Activated CD4-positive, alpha-beta T cell treated with anti-CD3 and anti-CD28 coated beads, Interleukin-2, amount 50 U/mL, for 16 hours (primary cell): ENCODE measurements at regions not wholly inside any gene's neighbourhood (a gene's known extent, or its start where the extent isn't known, plus 50 kb on each side); places are given as distances from the start of the nearest gene placed in this dataset.

ENCODE experiments used
- DNase-seq: peaks from one replicate; pipeline ENCODE4 v3.0.0-alpha.2; 2020

DNA sequence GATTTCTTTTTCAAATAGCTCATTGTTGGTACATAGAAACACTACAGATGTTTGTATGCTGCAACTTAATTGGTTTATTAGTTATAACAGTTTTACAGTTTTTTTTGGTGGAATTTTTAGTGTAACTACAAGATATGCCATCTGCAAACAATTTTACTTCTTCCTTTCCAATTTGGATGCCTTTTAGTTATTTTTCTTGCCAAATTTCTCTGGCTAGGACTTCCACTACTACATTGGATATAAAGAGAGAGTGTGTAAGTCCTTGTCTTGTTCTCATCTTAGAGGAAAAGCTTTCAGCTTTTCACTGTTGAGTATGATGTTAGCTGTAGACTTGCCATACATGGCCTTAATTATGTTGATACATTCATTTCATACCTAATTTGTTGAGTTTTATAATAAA lies 143.6 kb upstream of the EOMES start:
- DNase-seq = no peak

DNA sequence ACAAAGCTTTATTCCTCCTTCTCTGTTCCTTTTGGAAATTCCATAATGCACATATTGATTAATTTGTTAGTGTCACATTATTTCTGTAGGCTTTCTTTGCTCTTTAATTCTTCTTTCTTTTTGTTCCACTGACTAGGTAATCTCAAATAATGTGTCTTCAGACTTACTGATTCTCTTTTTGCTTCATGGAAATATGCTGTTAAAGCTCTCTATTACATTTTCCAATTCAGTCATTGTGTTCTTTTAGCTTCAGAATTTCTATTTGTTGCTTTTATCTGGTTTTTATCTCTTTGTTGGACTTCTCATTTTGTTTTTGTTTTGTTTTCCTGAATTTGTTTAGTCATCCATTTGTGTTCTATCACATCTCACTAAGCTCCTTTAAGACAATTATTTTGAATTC lies 147.0 kb upstream of the EOMES start:
- DNase-seq = no peak

DNA sequence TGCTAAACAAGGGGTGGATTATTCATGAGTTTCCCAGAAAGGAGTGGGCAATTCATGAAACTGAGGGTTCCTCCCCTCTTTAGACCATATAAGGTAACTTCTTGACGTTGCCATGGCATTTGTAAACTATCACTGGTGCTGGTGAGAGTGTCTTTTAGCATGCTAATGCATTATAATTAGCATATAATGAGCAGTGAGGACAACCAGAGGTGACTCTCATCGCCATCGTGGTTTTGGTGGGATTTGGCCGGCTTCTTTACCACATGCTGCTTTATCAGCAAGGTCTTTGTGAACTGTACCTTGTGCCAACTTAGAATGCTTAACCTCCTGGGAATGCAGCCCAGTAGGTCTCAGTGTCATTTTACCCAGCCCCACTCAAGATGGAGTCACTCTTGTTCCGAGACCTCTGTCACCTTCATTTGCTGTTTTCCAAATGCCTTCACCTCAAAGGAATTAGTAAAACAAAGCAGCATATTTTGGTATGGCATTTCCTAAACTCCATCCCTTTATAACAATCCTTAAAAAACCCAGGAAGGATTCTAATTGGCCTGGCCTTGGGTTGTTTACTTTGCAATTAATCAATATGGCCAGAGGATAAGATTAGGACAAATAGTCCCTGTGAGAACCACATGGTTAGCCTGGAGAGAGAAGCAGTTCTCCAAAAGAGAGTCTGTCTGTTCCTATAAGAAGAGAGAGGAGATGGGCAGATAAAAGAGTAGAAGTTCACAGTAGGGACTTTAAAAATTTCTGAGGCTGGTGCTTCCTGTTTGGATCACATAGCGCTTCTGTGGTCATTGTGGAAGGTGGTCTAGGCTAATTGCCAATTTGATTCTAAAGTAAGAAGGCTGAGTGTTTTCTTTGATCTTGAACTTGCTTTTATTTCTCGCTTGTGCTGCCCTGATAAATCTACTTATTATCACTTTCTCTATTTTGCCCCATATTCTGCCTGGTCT lies 155.2 kb upstream of the EOMES start:
- no peak for DNase-seq

DNA sequence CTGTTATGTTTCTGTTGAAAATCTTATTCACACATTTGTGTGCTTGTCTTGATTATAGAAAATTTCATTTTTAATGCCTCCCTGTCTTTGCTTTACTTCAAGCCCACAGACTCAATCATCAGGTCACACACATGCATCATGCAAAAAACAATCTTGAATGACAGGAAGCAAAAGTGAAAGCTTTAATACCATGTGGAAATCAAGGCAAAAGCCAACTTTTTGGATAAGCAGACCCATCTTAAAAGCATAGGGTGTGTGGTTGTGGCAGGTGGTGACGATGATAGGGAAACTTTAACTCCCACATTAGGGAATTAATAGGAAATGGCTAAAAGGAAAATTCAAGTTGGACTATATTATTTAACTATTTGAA lies 155.9 kb upstream of the EOMES start:
- DNase-seq = no peak

DNA sequence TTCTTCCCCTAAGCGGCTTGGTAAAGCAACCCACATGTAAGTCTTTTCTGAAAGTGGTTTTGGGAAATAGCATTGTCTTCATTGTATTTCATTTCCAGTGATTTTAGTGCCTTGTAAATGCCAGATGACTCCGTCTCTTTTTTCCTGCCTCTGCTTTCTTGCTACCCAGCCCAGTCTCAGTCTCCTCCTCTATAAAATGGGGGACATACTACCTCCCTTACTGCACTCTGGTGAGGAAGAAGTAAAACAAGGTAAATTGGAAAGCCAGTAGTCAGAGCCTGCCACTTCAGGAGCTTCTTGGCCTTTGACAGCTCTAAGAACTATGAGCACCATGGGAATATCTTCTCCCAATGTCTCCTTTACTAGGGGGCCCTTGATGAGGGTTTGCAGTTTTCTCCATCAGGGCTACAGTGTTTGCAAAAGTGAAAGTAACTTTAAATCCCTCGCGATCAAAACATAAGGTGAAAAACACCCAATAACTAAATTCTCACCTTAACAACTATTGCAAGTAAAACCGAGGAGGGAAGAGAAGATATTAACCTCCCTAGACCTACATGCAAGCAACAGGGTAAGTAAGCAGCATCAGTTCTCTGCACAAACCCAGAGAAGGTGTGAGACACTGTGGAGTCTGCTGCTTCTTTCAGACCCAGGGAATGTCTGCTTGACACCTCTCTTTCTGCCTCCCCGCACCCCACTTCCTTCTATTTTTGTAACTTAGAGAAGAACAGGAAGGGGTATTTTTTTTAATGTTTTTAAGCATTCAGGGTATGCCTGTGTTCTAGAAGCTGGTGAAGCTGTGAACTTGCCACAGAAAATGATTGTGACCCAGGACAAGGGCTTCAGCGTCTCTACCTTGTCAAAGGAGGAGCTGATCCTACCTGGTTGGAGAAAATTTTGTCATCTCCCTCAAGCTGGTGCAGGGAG lies 159.1 kb upstream of the EOMES start:
- DNase-seq = peak; percentile 29

DNA sequence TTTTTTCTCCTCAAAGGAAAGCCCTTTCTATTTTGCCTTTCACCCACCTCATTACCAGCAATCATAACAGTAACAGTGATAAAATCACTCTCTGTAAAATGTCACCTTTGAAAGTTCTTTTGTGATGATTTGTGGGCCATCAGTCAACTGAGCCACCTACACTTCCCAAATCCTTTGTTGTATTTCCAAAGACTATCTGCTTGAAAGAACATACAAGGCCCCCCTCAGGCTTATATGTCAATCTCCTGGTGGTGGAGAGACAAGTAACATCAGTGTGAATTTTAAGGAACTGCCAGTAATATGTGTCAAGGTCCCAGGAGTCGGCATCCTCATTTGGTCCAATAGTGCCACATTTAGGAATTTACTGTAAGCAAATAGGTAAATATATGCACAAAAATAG lies 161.1 kb upstream of the EOMES start:
- no peak for DNase-seq

DNA sequence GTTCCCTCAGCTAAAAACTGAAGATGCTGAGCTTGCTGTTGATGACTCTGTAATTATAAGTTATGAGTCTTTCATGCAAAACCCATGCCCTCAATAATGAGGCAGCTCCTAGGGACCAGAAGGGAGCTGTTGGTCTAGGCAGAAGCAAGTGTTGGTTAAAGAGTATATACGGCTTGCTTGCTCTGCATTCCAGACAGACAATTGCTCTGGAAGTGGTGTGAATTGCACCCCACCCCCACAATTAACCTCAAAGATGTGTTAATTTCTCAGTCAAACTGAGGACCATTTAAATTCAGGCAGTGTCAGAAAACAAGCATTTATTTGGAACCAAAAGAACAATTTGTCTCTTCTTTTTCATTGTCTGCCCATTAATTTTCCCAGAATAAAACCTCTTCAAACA lies 163.5 kb upstream of the EOMES start:
- no peak for DNase-seq

DNA sequence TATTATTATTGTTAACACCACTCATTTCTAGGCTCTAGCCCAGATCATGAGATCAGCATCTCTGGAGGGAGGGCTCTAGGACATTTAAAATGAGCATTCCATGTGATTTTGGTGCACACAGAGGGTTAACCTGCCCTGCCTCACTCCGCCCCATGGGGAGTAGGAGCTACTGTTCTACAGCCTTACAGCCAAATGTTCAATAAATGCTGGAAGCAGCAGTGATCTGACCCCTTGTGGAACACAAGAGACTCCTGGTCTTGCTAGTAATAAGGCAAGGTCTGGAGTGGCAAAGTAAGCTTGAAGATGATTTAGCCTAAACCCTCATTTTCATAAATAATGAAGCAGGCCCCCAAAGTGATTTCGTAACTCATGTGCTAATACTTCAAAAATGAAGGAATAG lies 166.4 kb upstream of the EOMES start:
- DNase-seq = no peak

DNA sequence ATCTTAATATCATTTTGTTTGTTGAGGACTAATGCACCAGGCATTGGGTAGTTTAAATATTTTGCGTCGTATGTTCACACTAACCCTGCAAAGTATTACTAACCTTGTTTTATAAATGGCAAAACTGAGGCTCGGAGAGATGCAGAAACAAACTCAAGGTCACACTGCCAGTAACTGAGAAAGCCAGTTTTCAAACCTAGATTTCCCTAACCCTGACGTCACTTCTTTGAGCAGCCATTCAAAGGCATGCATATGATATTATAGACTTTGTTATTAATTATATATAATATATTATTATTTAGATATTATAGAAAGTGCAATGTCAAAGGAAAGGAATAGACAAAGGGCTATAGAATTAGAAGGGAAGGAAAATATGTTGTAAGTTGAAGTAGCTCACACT lies 167.6 kb upstream of the EOMES start:
- no peak for DNase-seq

DNA sequence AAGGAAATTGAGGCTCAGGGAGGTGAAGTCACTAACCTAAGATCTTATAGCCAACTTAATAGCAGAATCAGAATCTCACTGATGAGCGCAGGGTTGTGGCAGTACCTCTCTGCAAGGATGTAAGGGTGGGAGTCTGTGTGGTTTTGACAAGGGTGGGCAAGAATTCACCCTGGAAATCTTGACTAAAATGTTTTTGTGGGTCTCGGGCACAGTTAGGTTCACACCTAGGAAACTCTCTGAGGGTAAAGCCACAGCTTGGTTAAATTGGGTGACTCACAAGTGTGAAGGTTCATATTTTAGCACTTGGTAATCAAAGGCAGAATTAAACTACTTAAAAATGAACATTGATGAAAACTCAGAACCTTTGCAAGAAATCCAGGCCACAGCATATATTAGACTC lies 178.2 kb upstream of the EOMES start:
- DNase-seq = peak; percentile 53

DNA sequence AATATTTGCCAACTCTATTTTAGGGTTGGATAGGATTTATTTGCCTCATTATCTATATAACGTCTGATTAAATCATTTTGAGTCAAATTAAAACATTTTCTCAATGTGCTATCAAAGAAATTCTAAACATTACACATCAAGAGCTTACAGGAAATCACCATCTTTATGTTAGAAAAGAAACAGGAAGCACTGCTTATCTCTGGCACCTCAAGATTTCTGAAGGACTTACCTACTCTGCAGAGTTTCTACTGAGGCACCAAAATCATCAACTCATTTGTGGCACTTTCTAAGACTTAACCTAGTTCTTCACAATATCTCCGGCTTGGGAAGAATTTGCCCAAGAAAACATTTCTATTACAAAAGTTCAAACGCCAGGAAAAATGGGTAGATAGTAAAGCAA lies 181.3 kb upstream of the EOMES start:
- no peak for DNase-seq

DNA sequence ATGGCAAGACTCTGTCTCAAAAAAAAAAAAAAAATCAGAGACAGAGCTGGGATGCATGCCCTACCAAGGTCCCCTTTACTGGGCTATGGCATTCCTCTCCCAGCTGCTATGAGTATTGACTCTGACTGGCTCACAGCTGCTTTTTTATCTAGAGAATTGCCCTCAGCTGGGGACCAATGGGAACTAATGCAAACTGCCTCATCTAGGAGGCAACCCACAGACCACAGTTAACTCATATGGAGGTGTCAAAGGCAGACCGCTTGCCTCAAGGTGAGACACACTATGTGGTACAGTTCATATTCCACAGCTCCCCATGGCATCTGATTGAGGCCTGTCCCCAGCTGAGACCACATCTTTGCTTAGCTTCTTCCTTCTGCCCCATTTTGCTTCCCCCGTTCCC lies 183.5 kb upstream of the EOMES start:
- peak; percentile 56 for DNase-seq

DNA sequence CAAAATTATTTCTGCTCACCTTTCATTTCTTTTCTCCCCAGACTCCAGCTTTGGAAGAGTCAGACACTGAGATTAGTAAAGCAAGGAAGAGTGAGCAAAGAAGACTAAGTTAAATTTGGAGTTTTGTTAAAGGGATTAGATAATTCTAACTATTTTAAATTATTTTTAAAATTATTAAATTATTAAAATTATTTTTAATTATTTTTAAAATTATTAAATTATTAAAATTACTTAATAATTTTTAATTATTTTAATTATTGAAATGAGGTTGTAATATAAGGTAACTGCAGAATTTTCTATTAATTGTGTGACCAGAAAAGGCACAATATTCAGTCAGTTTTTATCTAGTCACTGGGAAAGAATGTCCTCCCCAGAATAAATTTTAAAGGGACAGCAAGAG lies 185.0 kb upstream of the EOMES start:
- no peak for DNase-seq

DNA sequence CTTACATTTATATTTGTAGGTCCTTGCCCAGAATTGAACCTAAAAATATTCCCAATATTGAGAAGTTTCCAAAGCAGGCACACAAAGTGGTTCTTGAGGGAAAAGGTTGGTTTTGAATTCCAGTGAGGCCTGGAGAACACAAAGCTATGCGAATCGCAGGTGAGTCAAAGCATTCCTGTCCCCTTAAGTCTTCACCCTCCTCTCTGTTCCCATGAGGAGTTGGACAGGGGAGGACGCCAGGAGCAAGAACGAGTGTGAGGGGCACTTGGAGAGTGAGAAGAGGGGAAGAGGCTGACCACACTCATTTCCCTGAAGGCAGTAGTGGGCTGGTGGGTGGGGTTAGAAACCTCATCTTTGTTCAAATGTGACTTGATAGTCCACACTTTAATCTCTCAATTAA lies 185.8 kb upstream of the EOMES start:
- no peak for DNase-seq

DNA sequence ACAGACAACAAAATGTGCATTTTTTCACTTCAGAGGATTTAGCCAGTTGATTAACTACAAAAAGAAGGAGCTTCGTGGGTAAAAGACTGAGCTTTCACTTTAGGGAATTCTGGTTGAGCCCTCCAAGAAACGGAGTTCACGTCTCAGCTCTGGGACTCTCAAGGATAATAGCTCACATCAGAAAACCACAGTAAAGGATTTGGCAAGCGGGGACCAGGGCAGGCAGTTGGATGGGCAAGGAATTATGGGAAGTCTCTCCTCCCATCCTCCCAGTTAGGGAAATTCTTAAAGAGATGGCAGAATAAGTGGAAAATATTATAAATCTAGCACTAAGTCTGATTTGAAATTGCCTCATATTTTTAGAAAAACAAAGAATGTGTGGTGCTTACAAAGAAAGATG lies 188.3 kb upstream of the EOMES start:
- no peak for DNase-seq

DNA sequence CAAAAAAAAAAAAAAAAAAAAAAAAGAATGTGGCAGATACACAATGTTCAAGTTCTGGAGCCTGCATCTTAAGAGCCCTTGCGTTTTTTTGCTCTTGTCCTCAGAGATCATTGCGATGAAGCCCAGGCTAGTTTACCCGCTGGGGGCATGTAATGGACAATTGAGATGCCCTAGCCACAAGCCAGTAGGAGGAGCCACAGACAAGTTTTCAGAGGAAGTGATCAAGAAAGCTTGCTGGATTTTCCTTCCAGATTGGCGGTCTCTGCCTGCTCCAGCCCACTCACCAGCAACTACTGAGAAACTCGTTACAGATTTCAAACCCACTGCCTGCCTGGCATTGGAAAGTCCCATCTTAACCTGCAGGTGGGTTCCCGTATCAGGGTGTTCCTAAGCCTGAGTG lies 192.1 kb upstream of the EOMES start:
- no peak for DNase-seq

DNA sequence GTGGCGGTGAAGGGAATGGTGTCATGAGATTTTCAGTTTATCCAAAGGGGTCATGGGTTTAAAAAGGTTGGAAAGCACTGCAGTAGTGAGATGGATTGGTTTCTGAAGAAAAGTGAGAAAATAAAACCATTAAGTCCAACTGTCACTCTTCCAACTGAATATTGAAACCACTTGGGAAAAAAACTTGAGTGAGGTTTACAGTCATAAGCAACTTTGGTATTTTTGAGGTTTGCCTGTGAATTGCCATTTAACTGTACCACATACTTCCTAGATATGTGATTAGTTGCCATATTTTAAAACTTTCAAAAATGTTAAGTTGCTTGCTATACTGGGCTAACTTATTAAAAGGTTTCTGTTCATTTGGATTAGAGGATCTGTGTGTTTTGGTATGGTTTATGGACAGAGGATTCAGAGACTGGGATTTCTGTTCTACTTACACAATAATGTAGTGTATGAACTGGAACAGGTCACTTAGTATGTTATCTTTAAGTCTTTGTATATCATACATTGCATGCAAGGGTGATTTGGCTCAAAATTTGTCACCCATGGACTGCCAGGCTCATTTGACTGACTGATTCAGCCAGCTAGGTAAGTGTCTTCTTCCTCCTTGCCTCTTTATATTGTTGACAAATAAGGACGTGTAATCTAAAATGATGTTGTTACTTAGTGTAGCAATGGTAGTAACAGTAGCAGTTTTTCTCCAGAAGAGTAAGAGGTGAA lies 201.4 kb upstream of the EOMES start:
- peak; percentile 53 for DNase-seq

DNA sequence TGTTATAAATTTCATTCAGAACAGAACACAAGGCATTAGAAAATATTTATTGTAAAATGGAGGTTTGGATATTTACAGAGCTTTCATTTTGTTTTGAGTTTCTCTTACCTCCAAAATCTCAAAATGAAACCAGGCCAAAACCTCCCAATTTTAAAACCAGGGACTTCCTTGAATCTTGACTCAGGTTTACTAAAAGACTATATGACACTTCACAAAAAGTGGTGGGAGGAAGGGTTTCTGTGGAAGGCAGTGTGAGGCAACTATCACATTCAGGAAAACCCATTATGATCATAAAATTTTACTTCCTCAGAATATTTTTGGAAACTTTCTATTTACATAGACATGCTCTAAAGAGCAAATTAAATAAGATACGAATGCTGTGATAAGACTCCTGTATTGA lies 205.8 kb upstream of the EOMES start:
- peak; percentile 65 for DNase-seq

DNA sequence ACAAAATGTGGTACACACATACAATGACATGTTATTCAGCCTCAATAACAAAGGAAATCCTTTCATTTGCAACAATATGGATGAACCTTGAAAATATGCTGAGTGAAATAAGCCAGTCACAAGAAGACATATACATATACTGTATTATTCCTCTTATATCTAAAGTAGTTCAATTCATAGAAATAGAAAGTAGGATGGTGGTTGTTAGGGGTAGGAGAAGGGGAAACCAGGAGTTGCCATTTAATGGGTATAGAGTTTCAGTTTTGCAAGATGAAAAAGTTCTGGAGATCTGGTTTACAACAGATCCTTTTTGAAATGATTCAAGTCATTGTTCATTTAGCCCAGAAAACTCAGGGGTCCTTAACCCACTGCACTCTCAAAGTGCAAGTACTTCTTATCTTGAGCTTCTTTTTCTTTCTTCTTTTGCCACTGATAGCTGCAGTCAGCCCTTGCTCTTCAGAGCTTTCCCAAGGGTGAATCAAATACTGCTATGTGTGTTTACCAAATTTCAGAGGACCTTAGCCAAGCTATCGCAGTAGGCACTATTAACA lies 208.0 kb upstream of the EOMES start:
- DNase-seq = no peak

DNA sequence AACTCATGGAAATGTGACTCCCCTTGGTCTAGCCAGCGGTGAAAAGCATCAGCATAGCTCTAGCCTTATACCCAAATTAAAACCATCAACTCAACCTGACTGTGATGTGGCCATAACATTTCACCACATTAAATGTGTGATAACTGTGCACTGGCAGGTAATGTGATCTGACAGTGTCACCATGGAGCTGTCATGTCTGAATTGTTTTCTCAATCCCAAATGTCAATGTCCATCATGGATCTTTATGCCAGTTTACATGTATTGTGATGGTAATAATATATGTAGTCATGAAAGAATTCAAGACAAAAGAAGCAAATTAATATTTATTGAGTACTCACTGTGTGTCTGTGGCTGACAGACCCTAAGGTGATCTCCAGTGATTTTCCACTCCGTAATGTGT lies 213.4 kb upstream of the EOMES start:
- DNase-seq = no peak

DNA sequence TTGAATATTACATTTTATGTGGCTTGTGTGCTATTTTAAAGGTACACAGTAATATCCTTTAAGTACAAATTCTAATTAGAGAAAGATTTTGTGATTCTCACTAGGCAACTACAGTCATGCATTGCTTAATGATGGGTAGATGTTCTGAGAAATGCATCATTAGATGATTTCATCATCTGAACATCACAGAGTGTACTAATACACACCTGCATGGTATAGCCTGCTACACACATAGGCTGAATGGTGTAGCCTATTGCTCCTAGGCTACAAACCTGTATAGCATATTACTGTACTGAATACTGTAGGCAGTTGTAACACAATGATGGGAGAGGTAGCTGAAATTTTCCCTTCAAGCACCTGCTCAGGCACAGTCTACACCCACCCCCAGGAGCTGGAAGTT lies 217.4 kb upstream of the EOMES start:
- no peak for DNase-seq

DNA sequence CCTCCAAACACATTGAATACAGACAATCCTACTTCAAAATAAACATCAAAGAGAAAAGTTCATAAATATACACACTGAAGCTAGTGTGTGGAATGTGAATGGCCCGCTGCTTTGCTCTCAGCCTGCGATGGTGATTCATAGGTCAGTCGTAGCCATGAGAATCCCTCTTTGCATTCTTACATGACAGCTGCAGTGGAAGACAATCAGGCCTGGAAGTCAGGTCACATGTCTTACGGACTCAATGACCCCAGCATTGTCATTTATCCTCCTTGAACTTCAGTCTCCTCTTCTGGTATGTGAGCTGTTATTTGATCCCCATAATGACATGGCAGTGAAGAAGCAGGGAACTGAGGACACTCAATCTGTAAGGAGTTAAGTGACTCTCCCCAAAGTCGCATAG lies 217.8 kb upstream of the EOMES start:
- no peak for DNase-seq

DNA sequence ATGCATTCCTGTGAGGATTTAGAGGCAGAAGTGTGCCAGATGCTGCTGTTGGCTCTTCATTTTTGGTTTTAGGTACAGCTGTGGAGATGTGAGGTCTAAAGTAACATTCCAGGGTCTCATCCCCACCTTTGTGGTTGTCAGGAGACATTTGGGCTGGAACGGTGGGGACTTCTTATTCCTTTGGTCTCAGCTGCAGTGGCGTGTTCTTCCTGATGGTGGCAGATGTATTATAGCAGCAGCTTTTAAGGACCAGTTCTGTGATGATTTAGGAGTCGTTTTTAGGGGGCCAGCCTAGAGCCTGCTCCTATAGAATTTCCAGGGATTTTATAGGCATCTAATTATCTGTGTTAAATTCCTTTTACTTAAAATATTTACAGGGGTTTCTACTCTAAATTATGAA lies 221.0 kb upstream of the EOMES start:
- DNase-seq = no peak
